Subcutaneous abdominal adipose tissue (tissue), 5 donors: ENCODE measurements at regions not wholly inside any gene's neighbourhood (a gene's known extent, or its start where the extent isn't known, plus 50 kb on each side); places are given as distances from the start of the nearest gene placed in this dataset.

Source experiments
- H3K27ac ChIP-seq: one replicate; pipeline ENCODE4 v1.7.0; 2013; ENCODE audit warnings: low read depth, mild to moderate bottlenecking, inconsistent platforms, low read length, moderate library complexity
- H3K27me3 ChIP-seq, 5 donors: one replicate each; pipeline ENCODE4 v1.7.0; 2013; ENCODE audit warnings: low read length in 5 of 5, inconsistent platforms in 1 of 5; ENCODE audit not compliant: control insufficient read depth in 5 of 5, insufficient read depth in 4 of 5
- H3K36me3 ChIP-seq, 5 donors: one replicate each; pipeline ENCODE4 v1.7.0; 2013; ENCODE audit warnings: low read length in 5 of 5; ENCODE audit not compliant: control insufficient read depth in 5 of 5, insufficient read depth in 5 of 5
- H3K4me1 ChIP-seq, 5 donors: one replicate each; pipeline ENCODE4 v1.7.0; 2013; ENCODE audit warnings: low read length in 5 of 5, mild to moderate bottlenecking in 3 of 5, moderate library complexity in 1 of 5; ENCODE audit not compliant: control insufficient read depth in 5 of 5, insufficient read depth in 5 of 5
- H3K4me3 ChIP-seq, 5 donors: one replicate each; pipeline ENCODE4 v1.7.0; 2013; ENCODE audit warnings: low read length in 5 of 5, low read depth in 1 of 5
- H3K9ac ChIP-seq, 5 donors: one replicate each; pipeline ENCODE4 v1.7.0; 2013; ENCODE audit warnings: low read length in 5 of 5, mild to moderate bottlenecking in 4 of 5, moderate library complexity in 3 of 5
- H3K9me3 ChIP-seq, 5 donors: one replicate each; pipeline ENCODE4 v1.7.0; 2013; ENCODE audit warnings: low read length in 5 of 5; ENCODE audit not compliant: control insufficient read depth in 5 of 5
- donor health status: healthy.
- donor health status: healthy.
- donor health status: healthy.
- donor health status: healthy.
- donor health status: healthy.

DNA sequence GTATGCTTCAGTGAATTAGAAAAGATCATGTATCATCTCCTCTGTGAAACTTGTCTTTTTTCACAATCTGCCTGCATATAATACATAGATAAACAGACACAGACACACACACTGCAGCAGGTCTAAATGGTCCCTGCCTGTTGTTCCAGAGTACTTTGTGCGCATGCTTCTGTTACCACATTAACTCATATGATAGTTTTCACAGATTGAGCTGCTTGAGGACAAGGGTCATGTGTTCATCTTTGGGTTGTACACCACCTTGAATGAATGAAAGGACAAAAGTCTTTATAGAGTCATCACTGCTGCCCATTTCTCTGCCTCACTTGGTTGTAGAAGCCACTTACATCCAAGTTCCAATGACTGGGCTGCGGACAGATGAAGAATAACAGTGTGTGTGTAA is 72.7 kb upstream of the GLS start:
- Histone ChIP-seq H3K4me3 (no peak overlapping the region), H3K9ac (no peak overlapping the region), H3K27me3 (no peaks in the 10 kb centered on the region), H3K27ac (no peak overlapping the region), H3K36me3 (no peaks in the 10 kb centered on the region), H3K4me1 (peaks cover 0 to 4% (median 0%) of the 10 kb centered on the region in 5 donors), H3K9me3 (no peaks in the 10 kb centered on the region)

- H3K27me3 ChIP-seq, result no peaks in the 10 kb centered on the region
- H3K36me3 ChIP-seq, result no peaks in the 10 kb centered on the region
- no peaks in the 10 kb centered on the region for H3K9me3 ChIP-seq
- peaks cover 0 to 5% (median 0%) of the 10 kb centered on the region in 5 donors for H3K4me1 ChIP-seq
- no peak overlapping the region for H3K9ac ChIP-seq
- H3K4me3 ChIP-seq, result no peak overlapping the region
- no peak overlapping the region for H3K27ac ChIP-seq
These were observed 71.4 kb upstream of the GLS start for GRCh38 chr2:190809139-190809764.

- no peak overlapping the region for H3K4me3 ChIP-seq
- no peaks in the 10 kb centered on the region for H3K36me3 ChIP-seq
- H3K9me3 ChIP-seq, result no peaks in the 10 kb centered on the region
- H3K4me1 ChIP-seq, result peaks cover 0 to 5% (median 0%) of the 10 kb centered on the region in 5 donors
- H3K27ac ChIP-seq, result no peak overlapping the region
- H3K27me3 ChIP-seq, result no peaks in the 10 kb centered on the region
- H3K9ac ChIP-seq, result no peak overlapping the region
These were observed 70.6 kb upstream of the GLS start for GRCh38 chr2:190809876-190810525.

DNA sequence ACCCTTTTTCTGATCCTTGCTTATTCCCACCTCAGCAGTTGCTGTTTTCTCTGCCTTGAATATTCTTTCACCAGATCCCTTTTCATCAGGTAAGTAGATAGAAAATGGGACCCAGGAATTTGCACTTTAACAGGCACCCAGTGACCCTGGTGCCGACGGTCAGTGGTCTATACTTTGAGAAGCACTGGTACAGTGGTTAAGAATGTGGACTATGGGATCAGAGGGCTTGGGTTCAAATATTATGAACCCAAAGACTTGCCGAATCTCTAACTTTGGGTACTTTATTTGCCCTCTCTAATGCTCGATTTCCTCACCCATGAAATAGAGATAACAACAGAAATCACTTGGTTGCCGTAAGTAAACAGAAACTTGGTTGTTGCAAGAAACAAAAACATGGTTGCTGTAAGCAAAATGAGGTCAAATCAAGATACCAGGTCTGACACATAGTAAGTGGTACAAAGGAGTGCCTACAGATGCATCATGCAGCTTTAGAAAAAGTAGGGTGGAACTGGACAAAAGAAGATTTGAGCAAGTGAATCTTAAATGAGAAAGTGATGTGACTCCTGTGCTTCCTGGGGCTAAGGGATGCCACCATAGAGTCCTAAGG is 69.5 kb upstream of the GLS start:
- Histone ChIP-seq H3K27ac (no peak overlapping the region), H3K27me3 (no peaks in the 10 kb centered on the region), H3K4me3 (no peak overlapping the region), H3K4me1 (peaks cover 0 to 5% (median 0%) of the 10 kb centered on the region in 5 donors), H3K9me3 (no peaks in the 10 kb centered on the region), H3K36me3 (no peaks in the 10 kb centered on the region), H3K9ac (no peak overlapping the region)

DNA sequence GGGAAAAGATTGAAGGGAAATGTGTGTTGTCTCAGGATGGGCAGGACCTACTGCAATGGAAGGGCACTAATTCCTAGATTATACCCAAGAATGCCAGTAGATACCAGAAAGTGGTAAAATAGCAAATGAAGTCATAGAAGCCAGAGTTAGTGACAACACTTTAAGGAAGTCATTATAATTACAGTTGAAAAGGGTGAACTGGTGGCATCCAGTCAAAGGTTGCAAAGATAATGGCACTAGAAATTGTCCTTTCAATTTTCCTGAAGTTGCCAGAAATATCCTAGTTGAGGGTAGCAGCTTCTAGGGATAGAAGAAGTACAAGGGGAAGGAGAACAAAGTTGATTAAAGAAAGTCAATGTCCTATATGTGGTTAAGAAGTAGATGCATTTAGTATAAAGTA is 68.8 kb upstream of the GLS start:
- Histone ChIP-seq H3K27ac (no peak overlapping the region), H3K9me3 (no peaks in the 10 kb centered on the region), H3K9ac (no peak overlapping the region), H3K4me3 (no peak overlapping the region), H3K4me1 (peaks cover 0 to 5% (median 0%) of the 10 kb centered on the region in 5 donors), H3K27me3 (no peaks in the 10 kb centered on the region), H3K36me3 (no peaks in the 10 kb centered on the region)

GRCh38 chr2:190812506-190813294 is 67.9 kb upstream of the GLS start:
- Histone ChIP-seq H3K4me3 (no peak overlapping the region), H3K4me1 (peaks cover 0 to 5% (median 0%) of the 10 kb centered on the region in 5 donors), H3K36me3 (no peaks in the 10 kb centered on the region), H3K9ac (no peak overlapping the region), H3K27me3 (no peaks in the 10 kb centered on the region), H3K9me3 (no peaks in the 10 kb centered on the region), H3K27ac (no peak overlapping the region)

- Histone ChIP-seq H3K4me1 (peaks cover 0 to 5% (median 0%) of the 10 kb centered on the region in 5 donors), H3K36me3 (no peaks in the 10 kb centered on the region), H3K9me3 (no peaks in the 10 kb centered on the region), H3K27me3 (no peaks in the 10 kb centered on the region), H3K27ac (no peak overlapping the region), H3K4me3 (no peak overlapping the region), H3K9ac (no peak overlapping the region)
These were observed 65.4 kb upstream of the GLS start for GRCh38 chr2:190815226-190815625.

DNA sequence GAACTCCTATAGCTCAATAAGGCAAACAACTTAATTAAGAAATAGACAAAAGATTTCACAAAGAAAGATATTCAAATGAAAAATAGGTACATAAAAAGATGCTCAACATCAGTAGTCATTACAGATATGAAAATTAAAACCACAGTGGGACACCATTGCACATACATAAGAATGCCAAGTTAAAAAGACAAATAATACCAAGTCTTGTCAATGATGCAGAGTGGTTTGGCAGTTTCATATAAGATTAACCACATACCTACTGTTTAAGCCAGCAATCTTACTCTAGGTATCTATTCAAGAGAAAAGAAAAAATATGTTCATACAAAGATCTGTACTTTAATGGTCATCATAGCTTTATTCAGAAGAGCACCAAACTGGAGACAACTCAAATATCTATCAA is 63.5 kb upstream of the GLS start:
- Histone ChIP-seq H3K27me3 (no peaks in the 10 kb centered on the region), H3K27ac (no peak overlapping the region), H3K36me3 (no peaks in the 10 kb centered on the region)

DNA sequence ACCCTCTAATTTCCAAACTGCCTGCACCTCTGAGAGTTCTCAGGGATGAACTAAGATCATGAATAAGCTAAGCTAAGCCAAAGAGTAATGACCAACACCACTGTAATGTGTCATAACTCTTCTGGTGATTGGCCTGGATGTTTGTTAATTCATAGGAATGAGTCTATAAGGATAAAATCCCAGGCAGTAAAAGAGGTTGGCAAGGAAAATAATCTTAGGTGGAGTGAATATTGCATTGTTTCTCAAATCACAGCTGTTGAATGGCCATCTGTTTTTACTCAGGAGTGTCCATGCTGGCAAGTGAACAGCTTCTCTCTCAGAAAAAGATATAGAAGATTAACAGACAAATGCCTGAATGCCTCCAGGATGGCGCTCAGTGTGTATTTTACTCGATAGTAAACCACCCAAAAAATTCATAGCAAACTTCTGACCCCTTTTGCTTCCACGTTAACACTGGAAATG is 60.8 kb upstream of the GLS start:
- no peak overlapping the region for H3K27ac ChIP-seq

More for the DNA sequence above, 63.5 kb upstream of the GLS start:
- H3K4me3 ChIP-seq, result no peak overlapping the region
- no peak overlapping the region for H3K9ac ChIP-seq
- no peaks in the 10 kb centered on the region for H3K9me3 ChIP-seq
- H3K4me1 ChIP-seq, result peaks cover 0 to 5% (median 0%) of the 10 kb centered on the region in 5 donors

More for the DNA sequence above, 60.8 kb upstream of the GLS start:
- no peak overlapping the region for H3K9ac ChIP-seq
- peaks cover 0 to 3% (median 0%) of the 10 kb centered on the region in 5 donors for H3K9me3 ChIP-seq
- H3K4me1 ChIP-seq, result no peaks in the 10 kb centered on the region
- no peaks in the 10 kb centered on the region for H3K36me3 ChIP-seq
- no peaks in the 10 kb centered on the region for H3K27me3 ChIP-seq
- no peak overlapping the region for H3K4me3 ChIP-seq
